GM19395 (cell line): ENCODE measurements at regions not wholly inside any gene's neighbourhood (a gene's known extent, or its start where the extent isn't known, plus 50 kb on each side); places are given as distances from the start of the nearest gene placed in this dataset.

Source experiments
- ATAC-seq: cut with Tn5 transposase; IDR thresholded peaks from one replicate; pipeline ENCODE4 v1.9.1; 2021; ENCODE audit warnings: mild to moderate bottlenecking, moderate library complexity; ENCODE audit not compliant: unreplicated experiment

GRCh38 chr18:78677483-78678317 lies 301.9 kb upstream of the SALL3 start:
- ATAC-seq = no peak

DNA sequence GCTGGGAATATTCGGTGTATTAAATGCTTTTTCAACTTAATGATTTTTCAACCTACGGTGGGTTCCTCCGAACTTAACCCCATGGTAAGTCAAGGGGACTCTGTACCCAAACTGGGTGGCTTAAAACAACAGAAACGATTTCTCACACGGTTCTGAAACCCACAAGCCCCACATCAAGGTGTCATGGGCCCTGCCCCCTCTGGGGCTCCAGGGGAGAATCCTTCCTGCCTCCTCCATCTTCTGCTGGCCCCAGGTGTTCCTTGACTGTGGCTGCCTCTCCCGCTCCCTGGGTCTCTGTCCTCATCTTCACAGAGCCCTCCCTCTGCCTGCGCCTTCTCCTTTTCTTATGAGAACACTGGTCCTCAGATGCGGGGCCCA lies 301.3 kb upstream of the SALL3 start:
- no peak for ATAC-seq

DNA sequence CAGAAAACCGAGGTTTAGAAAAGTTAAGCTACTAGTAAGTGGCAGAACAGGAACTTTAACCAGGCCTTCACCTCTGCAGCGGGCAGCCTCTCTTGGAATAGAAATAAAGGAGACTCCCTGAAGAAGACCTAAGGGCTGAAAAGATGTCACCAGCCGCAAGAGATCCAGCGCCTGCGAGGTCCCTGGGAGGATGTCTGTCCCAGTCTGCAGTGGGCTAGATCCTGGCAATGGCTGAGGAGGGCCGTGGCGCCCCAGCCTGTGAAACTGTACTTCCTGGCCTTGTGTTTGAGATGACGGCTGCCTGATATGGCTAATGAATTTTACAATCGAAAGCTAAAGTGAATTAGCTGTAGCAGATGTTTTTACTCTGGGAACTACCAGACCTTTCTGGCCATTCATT lies 300.6 kb upstream of the SALL3 start:
- ATAC-seq = no peak

DNA sequence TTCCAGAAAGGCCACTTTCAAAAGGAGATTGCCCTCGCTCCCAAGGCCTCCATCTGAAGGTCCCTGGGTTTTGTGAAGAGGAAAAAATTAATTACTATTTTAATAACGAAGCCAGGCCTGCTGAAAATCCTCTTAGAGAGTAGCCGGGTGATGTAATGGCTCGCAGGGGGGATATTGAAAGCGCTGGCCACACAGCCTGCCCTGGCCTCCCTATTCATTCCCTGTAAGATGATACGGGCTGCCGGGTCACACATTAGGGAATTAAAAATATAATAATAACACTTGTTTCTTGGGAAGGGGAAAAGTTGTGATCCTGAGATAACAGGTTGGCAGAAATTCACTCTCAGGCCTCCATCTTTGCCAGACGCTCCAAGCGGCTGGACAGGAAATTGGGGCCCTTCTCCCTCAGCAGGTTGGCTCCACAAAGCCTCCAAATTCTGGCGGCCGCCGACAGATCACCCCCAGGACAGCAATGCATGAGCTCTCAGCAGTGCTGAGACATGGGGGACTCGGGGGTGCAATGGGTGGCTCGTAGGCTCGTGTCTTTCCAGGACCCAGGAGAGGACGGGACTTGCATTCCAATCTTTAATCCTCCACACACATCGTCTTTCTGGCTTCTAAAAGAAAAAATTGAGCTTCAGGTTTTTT lies 299.9 kb upstream of the SALL3 start:
- ATAC-seq = no peak

DNA sequence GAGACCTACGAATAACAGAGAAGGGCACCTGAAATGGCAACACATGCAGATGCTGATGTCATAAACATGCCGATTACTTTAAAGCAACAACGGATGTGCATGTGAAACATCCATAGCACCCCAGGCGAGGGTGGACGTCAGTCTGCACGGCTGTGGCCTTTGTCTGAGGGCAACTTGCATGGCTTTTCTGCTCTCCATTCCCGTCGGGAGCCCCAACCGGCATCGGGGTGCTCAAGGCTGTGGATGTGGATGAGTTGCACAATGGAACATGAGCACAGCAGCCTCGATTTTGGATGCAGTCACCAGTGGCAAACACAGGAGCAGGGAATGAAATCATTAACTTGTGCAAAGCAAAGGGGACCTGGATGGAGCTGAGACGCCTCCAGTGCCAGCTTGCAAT lies 298.2 kb upstream of the SALL3 start:
- no peak for ATAC-seq

DNA sequence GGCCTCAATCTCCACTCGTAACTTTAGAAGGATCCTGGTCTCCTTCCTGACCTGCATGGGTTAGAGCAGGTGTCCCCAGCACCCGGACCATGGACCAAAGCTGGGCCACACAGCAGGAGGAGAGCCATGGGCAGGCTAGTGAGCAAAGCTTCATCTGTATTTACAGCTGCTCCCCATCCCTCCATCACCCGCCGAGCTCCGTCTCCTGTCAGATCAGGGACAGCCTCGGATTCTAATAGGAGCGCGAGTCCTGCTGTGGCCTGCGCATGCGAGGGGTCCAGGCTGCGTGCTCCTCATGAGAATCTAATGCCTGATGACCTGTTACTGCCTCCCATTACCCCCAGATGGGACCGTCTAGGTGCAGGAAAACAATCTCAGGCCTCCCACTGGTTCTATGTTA lies 297.7 kb upstream of the SALL3 start:
- no peak for ATAC-seq

- no peak for ATAC-seq
Measured at GRCh38 chr18:78682716-78683115, 296.9 kb upstream of the SALL3 start.

- ATAC-seq = no peak
Measured at GRCh38 chr18:78683191-78684010, 296.2 kb upstream of the SALL3 start.

- no peak for ATAC-seq
Measured at GRCh38 chr18:78685250-78685979, 294.2 kb upstream of the SALL3 start.

DNA sequence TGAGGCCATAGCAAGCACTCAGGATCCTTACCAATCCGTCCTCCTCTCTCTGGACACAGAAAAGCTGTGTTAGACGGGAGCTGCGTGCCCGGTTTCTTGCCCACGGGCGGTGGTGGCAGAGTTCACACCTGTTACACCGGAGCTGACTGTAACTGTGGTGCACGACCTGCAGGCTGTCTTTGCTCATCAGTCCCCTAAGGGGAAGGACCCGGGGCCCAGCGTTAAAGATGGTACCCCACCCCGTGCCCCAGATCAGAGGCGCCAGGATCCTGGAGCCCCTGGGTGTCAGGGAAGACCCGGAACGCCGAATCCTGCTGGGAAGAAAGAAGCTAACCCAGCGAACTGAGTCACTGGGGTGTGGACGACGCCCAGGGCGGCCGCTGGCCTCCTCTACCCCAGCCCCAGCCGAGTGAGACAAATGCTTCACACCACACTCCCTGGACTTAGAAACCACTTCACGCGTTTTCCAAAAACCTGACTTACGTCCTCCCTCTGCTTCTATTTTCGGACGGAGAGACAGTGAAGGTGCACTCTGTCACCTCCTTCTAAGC lies 293.6 kb upstream of the SALL3 start:
- no peak for ATAC-seq

- no peak for ATAC-seq
Measured at GRCh38 chr18:78686976-78687685, 292.5 kb upstream of the SALL3 start.

GRCh38 chr18:78687736-78688135 lies 291.9 kb upstream of the SALL3 start:
- ATAC-seq = no peak

- no peak for ATAC-seq
Measured at GRCh38 chr18:78688249-78688648, 291.4 kb upstream of the SALL3 start.

- no peak for ATAC-seq
Measured at GRCh38 chr18:78688916-78689315, 290.7 kb upstream of the SALL3 start.

DNA sequence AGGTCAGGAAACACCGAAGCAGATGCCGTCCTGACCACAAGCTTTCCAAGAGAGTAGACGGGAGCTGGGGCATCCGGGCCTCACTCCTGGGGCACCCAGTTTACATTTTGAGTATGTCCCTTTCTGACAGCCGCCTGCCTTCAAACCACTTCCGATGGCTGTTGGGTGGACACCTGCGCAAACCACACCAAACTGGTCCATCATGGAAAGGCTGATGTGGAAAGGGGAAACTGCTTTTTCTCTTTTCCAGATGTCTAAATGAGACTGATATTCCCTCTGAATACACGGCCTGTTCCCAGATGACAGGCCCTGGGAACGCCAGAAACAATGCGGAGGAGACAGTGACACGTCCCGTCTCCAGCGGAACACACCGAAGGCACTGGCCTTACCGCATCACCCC lies 290.0 kb upstream of the SALL3 start:
- no peak for ATAC-seq

GRCh38 chr18:78692105-78692504 lies 287.5 kb upstream of the SALL3 start:
- no peak for ATAC-seq

GRCh38 chr18:78693429-78693828 lies 286.2 kb upstream of the SALL3 start:
- no peak for ATAC-seq

GRCh38 chr18:78696698-78697435 lies 282.8 kb upstream of the SALL3 start:
- no peak for ATAC-seq

DNA sequence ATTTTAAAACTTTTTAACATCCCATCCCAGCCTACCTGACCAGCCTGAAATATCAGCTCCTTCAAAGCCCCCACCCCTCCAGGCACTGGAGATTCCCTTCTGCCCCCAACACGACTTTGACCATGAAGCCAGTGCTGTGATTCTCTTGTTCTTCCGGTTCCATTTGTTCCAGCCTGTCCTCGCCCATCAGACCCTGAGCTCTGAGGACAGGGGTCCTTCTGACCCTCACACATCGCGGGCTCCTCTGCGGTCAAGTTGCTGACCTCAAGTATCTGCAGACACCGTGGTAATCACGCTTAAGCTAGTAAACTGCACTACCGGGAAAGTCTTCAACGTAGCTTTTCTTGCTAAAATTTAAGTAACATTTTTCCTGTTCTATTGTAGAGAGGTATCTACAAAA lies 282.2 kb upstream of the SALL3 start:
- no peak for ATAC-seq
